ENCODE measurements at regions not wholly inside any gene's neighbourhood (a gene's known extent, or its start where the extent isn't known, plus 50 kb on each side); places are given as distances from the start of the nearest gene placed in this dataset.
A peak's percentile ranks its signal among the peaks of the same experiment; 100 is the strongest.

DNA sequence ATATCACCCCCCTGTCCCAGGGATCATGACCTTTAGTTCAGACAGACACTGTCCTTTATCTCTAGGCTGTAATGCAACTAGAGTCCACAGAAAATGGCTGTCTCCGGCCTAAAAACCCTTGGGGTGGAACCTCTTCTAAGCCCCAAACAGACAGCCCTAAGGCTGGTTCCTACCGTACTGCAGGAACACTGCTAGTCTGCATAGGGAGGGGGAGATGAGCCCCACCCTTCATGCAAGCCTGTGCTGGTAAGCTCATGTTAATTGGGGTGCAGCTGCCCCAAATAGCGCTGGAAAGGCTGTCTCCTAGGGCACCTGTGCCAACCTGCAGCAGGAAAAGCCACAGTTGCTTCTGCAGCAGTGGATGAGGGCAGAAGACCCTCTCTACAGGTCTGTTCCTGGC, 252.1 kb upstream of the MDFIC2 start:
- DNase-seq (ENCODE audit: low read depth in 2 of 2): no peak

DNA sequence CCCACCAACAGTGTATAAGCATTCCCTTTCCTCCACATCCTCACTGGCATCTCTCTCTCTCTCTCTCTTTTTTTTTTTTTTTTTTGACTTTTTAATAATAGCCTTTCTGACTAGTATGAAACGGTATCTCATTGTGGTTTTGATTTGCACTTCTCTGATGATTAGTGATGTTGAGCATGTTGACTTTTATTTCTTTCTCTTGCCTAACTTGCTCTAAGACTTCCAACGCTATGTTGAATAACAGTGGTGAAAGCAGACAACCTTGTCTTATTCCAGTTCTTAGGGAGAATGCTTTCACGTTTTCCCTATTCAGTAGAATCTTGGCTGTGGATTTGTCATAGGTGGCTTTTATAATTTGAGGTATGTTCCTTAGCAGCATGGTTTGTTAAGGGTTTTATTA, 249.4 kb upstream of the MDFIC2 start:
- peak in 1 of 2 experiments; percentile 14 for DNase-seq (ENCODE audit: low read depth in 2 of 2)

DNA sequence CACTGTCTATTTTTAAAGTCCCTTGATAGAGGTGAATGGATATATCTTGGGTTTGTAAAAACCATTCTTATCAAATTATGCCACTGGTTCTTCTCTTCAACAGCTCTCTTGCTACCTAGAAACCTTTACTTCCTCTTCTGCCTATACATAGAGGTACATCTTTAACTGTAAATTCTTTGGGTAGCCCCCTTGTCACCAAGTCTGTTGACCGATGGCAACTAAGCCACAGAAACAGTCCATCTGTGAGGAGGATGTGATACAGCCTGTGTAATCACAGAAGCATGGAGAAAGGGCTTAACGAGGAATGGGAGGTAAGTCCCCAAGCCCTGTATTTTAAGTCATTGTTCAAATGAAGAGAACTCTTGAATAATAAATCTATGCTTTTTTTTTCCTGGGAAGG, 246.5 kb upstream of the MDFIC2 start:
- no peak for DNase-seq (ENCODE audit: low read depth in 2 of 2)

DNA sequence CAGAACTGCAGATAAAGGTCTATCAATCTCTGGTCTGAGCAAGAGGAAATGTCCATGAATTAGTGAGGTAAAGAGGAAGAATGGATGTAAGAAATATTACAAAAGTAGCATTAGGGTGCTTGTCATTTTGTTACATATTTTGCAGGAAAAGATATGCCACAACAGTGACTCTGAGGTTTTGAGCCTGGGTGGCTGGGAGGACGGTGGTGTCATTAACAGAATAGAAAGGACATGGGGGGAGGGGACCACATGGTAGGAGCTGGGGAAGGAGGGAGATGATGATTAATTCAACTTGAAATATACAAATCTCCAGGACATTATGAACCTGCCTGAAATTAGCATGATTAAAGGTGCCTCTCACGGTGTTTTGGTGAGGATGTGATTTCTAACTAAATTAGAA, 245.5 kb upstream of the MDFIC2 start:
- no peak for DNase-seq (ENCODE audit: low read depth in 2 of 2)

DNA sequence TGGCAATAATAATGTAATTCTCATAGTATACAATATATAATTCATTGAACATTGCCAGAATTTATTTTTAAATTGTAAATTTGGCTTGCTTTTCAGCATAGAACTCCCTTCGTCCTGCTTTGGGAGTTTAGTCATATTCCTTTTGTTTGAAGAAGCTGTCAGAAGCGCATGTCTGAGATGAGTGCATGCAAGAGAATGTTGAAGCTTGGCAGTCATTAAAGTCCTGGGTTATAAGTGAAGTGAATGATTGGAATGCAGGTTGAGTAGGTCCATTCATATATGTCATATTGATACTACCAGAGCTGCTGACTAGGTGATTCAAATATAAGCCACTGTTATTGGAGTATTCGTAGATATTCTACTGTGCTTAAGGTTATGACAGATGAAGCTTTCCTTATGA, 243.6 kb upstream of the MDFIC2 start:
- peak in 1 of 2 experiments; percentile 17 for DNase-seq (ENCODE audit: low read depth in 2 of 2)

DNA sequence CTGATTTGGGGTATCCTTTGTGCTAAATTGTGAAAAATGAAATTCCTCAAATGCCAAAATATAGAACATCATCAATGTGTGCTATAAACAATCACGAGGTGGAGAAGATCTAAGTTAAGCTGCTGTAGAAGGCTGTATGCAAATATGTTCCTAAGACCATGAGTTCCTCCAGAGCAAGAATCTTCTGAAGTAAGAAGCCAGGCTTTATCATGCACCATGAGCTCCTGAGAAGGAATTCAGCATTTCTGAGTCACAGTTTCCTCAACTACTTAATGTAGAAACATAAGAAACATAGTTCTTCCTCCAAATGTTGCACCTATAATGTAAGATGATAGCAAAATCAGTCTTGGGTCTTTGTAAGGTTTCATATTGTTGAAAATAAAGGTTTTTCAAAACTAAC, 241.7 kb upstream of the MDFIC2 start:
- no peak for DNase-seq (ENCODE audit: low read depth in 2 of 2)

DNA sequence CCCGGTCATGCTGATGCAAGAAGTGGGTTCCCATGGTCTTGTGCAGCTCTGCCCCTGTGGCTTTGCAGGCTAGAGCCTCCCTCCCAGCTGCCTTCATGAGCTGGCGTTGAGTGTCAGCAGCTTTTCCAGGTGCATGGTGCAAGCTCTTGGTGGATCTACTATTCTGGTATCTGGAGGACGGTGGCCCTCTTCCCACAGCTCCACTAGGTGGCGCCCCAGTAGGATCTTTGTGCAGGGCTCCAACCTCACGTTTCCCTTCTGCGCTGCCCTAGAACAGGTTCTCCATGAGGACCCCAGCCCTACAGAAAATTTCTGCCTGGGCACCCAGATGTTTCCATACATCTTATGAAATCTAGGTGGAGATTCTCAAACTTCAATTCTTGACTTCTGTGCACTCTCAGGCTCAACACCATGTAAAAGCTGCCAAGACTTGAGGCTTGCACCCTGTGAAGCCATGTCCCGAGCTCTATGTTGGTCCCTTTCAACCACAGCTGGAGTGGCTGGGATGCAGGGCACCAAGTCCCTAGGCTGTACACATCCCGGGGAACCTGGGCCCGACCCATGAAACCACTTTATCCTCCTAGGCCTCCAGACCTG, 238.4 kb upstream of the MDFIC2 start:
- peak in 1 of 2 experiments; percentile 18 for DNase-seq (ENCODE audit: low read depth in 2 of 2)

DNA sequence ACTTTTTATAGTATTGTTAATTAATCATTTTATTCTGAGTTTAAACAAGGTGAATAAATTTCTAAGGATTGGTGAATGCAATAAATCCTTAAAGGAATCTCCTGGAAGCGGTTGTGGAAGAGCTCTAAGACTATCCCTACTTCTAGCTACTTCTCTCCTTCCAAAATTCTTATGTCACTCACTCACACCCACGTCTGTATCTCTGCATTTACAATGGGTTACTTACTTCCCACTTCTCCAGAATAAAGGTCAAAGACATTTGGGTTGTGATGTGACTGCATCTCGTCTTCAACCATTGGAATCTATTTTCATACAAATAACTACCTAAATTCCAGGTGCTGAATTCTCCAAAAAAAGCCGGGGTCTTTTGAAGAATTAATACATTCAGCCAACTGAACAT, 234.2 kb upstream of the MDFIC2 start:
- no peak for DNase-seq (ENCODE audit: low read depth in 2 of 2)

DNA sequence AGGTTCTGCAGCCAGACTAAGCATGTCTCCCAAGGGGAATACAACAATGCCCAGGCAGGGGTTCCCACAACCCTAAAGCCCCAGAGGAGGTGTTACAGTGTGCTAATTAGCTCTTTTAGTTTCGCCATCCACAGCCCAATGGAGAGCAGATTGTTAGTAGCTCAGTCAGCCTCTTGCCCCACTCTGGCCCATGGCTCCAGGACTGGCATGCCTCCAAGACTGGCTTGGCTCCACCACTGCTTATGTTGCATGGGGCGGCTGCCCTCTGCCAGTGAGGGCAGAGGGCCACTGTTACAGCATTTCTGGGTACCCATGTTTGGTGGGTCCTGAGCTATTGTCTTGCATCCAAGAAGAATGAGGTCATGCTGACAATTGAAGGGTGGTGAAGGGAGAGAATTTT, 231.1 kb upstream of the MDFIC2 start:
- no peak for DNase-seq (ENCODE audit: low read depth in 2 of 2)

DNA sequence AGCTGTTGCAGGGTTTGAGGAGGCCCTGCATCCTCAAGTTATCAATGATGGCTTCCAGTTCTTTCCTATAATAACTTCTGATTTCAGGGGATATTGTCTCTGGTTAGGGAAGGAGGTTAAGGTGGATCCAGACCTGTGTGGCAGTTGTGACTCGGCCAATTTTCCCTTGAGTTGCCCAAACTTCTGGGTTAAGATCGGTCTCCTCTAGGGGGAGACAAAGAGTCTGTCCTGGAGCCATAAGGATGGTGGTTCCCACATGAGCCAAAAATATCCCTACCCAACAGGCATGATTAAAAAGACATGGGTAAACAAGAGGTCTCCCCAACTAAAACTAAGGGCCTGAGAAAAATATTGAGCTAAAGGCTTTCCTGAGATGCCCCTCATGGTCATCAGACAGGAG, 227.5 kb upstream of the MDFIC2 start:
- no peak for DNase-seq (ENCODE audit: low read depth in 2 of 2)

DNA sequence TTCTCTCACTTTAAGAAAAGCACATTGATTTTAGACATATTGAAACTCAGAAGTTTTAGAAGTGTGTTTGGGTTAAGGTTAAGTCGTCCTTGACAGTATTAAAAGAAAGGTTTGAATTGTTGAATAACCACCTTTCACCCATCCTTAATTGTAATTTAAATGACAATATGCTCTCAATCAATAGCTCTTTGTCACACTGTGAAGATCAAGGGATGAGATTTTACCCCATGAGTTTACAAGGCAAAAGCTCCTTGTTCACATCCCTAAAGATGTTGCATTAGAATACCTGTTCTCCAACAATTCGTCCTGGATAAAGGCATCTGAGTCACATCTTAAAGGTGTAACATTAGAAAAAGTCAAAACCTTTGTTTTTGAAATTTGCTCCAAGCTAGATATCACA, 220.4 kb upstream of the MDFIC2 start:
- DNase-seq (ENCODE audit: low read depth in 2 of 2): no peak

DNA sequence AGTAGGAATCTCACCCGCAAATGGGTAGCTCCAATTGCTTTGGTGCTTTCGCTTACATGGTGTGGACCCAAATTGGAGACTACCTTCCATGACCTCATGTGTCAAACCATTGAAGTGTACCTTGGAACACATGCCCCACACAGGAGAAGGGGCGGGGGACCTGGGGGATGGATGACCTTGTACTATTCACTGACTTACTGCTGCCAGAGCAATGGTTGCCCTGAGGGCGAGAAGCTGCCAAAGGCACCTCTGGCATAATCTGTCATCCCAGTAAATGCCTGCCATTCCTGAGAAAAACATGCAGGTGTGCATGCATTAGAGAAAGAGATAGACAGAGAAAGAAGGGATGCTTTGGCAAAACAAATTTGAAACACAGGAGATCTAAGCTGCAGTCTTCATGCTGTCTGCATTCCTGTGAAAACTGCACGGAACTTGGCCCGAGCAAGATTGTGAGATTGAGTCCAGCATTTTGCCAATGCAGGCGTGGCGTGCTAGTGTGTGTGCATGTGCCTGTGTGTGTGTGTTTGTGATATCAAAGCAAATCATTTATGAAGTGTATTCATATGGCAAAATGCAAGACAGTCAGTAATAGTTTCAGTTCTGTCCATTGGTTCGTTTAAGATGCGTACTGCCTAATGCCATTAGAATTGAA, 219.5 kb upstream of the MDFIC2 start:
- no peak for DNase-seq (ENCODE audit: low read depth in 2 of 2)

DNA sequence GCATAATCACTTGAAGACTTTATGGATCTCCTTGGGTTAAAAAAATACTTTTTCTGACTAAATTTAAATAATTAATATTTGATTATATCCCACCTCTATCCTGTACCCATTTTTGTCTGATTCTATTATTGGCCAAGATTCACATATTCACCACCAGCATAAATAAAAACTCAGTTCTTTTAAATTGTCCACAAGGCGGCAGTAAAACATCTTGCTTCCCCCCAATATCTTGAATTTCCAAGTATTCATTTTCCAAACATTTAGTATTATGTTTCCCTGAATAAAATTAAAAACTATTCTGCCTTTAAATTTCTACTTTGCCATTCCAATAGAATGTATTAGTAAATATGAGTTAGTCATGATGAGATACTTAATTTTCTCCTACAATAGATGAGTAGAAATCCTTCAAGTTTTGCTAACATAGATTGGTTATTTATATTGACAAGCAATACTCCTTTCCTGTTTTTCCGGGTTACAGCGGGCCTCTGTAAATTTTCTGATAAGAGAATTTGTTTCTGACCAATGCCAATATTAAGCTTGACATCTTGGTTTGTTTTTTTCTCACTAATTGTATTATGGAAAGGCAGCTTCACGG, 218.7 kb upstream of the MDFIC2 start:
- peak; percentile 15 to 22 for DNase-seq (ENCODE audit: low read depth in 2 of 2)

DNA sequence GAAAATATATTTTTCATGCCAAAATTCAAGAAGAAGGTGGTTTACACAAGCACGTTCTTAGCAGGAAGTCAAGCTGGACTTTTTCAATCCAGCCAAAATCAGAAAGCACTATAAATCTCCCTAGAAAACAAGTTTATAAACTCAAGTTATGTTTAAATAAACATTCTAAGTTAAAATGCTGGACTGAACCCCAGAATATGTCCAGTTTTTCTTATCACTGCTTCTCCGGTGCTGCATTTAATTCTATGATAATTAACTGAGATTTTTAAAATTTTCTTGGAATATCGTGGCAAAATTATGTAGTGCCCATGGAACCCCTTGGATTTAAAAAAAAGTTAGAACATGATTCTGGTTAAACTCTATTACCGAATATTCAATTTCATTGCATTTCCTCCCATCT, 218.2 kb upstream of the MDFIC2 start:
- no peak for DNase-seq (ENCODE audit: low read depth in 2 of 2)

DNA sequence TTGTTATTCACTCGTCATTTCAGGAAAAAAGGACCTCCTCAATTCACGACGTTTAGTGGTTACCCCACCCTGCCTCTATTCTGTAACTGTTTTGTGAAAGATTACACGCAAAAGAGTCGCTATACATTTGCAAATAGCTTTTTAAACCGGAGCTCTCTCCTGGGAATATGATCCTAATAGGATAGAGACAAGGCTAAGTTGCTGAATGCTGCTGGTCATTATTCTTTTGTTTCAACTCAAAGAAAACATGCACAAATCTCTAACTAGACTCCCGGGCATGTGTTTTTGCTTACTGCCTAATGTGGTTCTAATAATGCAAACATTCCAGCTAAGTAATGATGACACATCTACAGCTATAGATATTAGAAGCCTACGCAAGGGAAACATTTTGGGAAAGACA, 214.6 kb upstream of the MDFIC2 start:
- DNase-seq (ENCODE audit: low read depth in 2 of 2): peak; percentile 92 to 94

DNA sequence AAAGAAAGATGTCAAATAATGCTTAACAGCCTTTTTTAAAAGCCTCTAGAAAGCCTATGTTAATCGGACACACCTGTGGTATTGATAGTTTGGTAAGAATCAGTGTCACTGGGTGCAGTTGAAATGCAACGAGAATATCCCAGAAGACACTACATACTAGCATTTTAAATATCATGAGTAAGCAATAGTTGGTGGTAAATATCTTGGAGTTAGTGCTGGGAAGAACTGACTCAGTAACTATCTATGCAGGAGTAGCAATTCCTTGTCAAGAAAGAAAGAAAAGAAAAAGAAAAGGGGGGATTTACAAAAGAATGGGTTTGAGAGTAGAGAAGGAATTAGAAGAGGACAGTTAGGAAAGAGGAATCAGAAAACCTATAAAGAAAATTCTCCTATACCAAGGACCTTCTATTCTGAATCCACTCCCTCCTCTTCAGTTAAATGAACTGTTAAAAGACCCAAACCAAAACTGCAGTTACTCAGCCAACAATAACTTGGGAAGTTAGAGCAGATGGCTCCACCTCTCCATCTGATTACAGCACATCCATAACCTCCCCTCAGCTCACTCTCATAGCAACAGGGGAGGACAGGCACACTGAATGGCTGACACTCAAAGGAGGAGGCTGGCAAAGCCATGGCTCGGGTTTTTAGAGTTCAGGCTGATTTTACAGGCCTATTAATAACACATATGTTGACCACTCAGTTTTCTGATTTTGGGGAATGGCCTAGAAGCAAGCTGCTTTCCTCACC, 207.6 kb upstream of the MDFIC2 start:
- DNase-seq (ENCODE audit: low read depth in 2 of 2): peak; percentile 14 to 17

DNA sequence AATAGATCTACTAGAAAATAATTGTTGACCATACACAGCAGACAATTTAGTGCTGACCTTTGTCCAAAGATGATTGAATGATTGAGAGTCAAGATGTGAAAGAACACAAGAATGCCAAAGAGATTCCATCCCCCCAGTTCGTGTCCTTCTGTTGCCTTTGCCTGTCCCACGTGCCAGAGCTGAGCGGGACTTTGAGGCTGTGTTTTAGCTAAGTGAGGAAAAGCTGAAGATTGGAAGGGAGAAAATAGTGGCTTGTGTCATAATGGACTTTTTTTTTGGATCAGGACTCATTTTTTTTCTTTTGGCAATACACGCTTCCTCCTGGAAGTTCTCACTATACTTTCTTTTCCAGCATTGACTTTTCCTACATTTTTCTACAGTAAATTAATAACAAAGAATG, 206.6 kb upstream of the MDFIC2 start:
- DNase-seq (ENCODE audit: low read depth in 2 of 2): no peak

DNA sequence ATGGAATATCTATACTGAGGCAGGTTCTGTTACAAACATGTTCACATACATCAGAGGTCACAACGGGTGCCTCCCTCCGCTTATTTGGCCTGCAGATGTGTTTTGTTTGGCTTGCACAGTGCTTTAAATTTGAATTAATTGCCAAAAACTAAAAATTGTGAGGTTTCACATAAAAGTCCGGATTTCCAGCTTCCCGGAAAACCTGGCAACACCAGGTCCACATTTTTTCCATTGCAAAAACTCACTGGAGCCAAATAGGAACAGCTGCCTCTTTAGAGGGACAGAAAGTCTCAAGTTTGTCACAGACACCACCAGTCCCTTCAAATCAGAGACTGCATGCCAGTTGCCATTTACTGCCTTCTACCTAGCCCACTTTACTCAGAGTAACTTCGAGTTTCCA, 205.9 kb upstream of the MDFIC2 start:
- DNase-seq (ENCODE audit: low read depth in 2 of 2): no peak

DNA sequence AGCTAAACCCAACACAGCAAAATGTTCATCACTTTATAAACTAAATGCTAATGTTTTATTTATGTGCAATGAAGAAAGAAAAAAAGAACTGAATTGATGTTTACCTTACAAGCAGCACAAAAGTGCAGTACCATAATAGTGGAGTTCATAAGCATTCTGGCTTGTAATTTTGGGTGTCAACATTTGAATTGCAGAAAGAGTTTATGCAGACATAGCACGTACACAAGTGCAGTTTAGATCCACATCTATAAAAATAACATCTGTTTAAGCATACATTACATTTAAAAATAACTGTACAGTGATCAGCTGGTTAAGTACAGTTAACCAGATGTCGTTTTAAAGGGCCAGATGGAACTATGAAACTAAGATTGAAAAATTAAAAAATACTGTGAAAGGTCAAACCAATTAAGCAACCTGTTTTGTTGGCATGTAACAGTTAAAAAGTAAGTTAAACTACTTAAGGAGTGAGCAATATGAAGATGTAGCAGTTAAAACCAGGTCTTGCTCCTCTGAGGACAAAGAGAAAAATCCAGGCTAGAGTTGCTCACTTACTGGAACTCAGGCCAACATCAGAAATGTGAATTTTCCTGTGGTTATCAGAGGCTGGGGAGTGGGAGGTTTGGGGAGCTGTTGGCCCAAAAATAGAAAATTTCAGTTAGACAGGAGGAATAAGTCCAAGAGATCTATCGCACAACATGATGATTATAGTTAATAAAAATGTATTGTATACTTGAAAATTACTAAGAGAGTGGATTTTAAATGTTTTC, 204.9 kb upstream of the MDFIC2 start:
- no peak for DNase-seq (ENCODE audit: low read depth in 2 of 2)

DNA sequence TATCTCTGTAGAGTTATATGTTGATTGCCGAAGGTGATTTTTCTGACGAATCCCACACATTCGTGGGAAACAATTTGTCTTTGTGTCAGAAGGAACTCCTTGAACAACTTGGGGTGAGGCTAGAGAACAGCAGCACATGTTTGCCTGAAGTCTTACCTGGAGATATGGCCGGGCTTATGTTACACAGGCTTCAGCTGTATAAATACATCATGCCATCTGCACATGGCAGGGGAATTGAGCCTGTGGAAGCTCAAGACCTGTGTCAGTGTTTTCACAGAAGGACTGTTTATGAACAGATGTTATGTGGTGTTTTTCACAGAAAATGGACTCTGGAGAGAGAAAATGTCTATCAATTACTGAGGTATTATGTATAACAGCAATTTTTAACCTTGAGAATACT, 203.6 kb upstream of the MDFIC2 start:
- no peak for DNase-seq (ENCODE audit: low read depth in 2 of 2)

DNA sequence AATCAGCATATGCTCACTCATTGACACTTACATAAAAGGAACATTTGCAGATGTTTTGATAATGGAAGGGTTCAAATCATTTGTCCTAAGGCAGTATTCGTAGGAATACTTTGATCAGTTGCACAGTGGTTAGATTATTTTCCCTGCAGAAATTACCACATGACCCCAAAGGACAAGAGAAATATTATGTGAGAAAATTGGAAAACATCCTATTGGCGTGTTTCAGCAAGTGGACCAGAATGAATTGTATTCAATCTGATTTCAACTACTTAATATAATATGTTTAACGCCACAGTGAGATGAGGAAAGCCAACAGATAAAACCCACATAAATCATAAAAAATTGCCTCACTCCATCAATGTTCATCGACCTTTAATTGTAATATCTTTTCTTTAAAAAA, 195.0 kb upstream of the MDFIC2 start:
- DNase-seq (ENCODE audit: low read depth in 2 of 2): no peak

DNA sequence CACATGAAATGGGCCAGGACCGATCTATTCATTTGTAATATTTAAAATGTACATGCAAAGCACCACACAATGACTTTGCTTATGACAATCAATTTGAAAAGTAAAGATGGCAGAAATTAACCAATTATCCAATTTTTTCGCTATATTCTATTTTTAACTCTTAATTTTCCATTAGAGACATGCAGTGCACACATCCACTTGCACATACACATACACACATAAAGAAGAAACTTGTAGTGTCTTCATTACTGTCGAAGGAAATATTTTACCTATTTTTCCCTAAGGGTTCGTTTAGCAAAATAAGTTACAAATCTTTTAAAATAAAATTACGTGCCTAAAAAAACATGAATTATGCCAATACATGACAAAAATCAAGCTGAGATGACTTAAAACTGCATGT, 194.3 kb upstream of the MDFIC2 start:
- no peak for DNase-seq (ENCODE audit: low read depth in 2 of 2)
